Astrocyte (in vitro differentiated cells and primary cell): ENCODE measurements at regions not wholly inside any gene's neighbourhood (a gene's known extent, or its start where the extent isn't known, plus 50 kb on each side); places are given as distances from the start of the nearest gene placed in this dataset.

Experiments used
- CTCF ChIP-seq: IDR thresholded peaks from 2 replicates; pipeline ENCODE4 v1.5.1; 2011; ENCODE audit warnings: low read depth, mild to moderate bottlenecking, inconsistent platforms, low read length, moderate library complexity; ENCODE audit not compliant: insufficient read depth
- EZH2 ChIP-seq: IDR thresholded peaks from 2 replicates; pipeline ENCODE4 v1.6.1; 2012; ENCODE audit warnings: mild to moderate bottlenecking, low read length, inconsistent platforms; ENCODE audit not compliant: insufficient read depth

DNA sequence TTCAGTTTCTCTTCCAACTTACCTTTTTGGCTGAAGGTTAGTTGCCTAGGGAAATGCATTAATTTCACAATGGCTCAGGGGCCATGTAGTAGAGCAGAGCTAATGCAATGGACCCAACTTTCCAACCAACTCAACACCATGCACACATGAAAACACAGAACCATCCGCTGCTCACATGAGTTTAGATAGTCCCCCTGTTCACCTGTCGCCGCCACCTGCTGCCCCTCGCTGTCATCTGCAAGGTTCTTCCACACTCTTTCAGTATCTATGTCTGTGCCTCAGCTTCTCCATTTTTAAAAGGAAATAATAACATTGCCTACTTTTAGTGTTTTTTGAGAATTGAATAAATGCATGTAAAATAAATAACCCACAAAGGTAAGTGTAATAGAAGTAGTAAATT lies 585.6 kb downstream of the ETNK1 start:
- TF ChIP-seq CTCF: no peak
- TF ChIP-seq EZH2: no peak
